ENCODE measurements at regions not wholly inside any gene's neighbourhood (a gene's known extent, or its start where the extent isn't known, plus 50 kb on each side); places are given as distances from the start of the nearest gene placed in this dataset.

DNA sequence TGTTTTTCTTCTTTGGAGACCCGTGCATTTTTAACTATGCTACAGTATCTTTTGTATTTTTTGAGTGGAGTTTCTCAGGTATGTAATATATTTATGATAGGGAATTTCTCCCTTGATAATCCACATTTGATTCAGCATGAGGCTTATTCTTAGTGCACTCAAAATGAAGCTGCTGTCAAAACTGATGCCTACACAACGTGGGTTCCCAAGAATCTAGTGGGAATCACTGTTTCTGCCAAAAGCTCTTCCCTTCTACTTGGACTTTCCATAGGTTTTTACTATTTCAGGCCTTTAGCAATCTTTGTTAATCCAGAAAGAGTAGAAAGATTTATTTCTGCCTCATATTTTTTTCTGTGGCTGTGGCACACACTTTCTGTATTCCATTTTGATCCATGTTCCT lies 1003.7 kb downstream of the SLITRK5 start:
- Histone ChIP-seq H3K18ac (ENCODE audit: low read depth, low read length) (no peak overlapping the region), H3K4me3 (ENCODE audit: insufficient read depth, low read depth, low read length) (no peak overlapping the region), H3K27me3 (ENCODE audit: control insufficient read depth, insufficient read depth, low read length) (no peaks in the 10 kb centered on the region), H2BK120ac (ENCODE audit: low read depth, low read length) (no peak overlapping the region), H2BK5ac (ENCODE audit: low read depth, low read length, poor library complexity, severe bottlenecking) (no peak overlapping the region), H3K23ac (ENCODE audit: low read depth, low read length) (no peak overlapping the region), H3K9me3 (ENCODE audit: control insufficient read depth, insufficient read depth, low read length) (peaks cover 4% of the 10 kb centered on the region), H3K79me1 (ENCODE audit: low read depth in 1 of 2, low read length in 2 of 2) (no peaks in the 10 kb centered on the region), H3K9ac (ENCODE audit: low read depth, low read length) (no peak overlapping the region), H3K14ac (replicated peaks; ENCODE audit: low read depth, low read length) (no peak overlapping the region), H4K5ac (ENCODE audit: low read depth, low read length) (no peak overlapping the region), H2BK15ac (ENCODE audit: low read depth, low read length) (no peak overlapping the region), H4K91ac (ENCODE audit: insufficient read depth, low read depth, low read length) (no peak overlapping the region), H2BK20ac (ENCODE audit: low read depth, low read length) (no peak overlapping the region), H2AK9ac (replicated peaks; ENCODE audit: low read depth, low read length, poor library complexity) (no peak overlapping the region), H3K4me2 (ENCODE audit: low read depth, low read length) (no peak overlapping the region), H4K20me1 (ENCODE audit: insufficient read depth, low read length) (no peaks in the 10 kb centered on the region), H3K9me1 (ENCODE audit: insufficient read depth, low read length) (no peaks in the 10 kb centered on the region), H3K4ac (ENCODE audit: low read depth, low read length) (no peak overlapping the region), H2AFZ (replicated peaks; ENCODE audit: low read length, poor library complexity) (no peak overlapping the region), H3K27ac (ENCODE audit: insufficient read depth, low read length) (no peak overlapping the region), H3K36me3 (ENCODE audit: control insufficient read depth, insufficient read depth, low read length) (no peaks in the 10 kb centered on the region), H4K8ac (ENCODE audit: low read depth in 2 of 2, low read length in 2 of 2) (no peak overlapping the region), H2AK5ac (ENCODE audit: low read depth, low read length) (no peak overlapping the region), H3K56ac (ENCODE audit: extremely low read depth, insufficient read depth, low read length) (no peak overlapping the region), H3K4me1 (ENCODE audit: control insufficient read depth, insufficient read depth, low read length) (no peaks in the 10 kb centered on the region)
- WGBS, 2 experiments (ENCODE audit: extremely low coverage in 2 of 2, insufficient read length in 1 of 2) = no CpG with 5 or more reads among the region's 2 CpGs
- in situ Hi-C loops (cut with MboI; ENCODE audit: low sequenced_read_pairs) = no loop called here
- BruUV-seq (replicated peaks) = no TSS peak
- ChIA-PET CTCF (no interaction called here), POLR2A (ENCODE audit: unreplicated experiment) (no interaction called here)
- intact Hi-C loops (cut with micrococcal nuclease) = no loop called here
- dilution Hi-C loops (cut with HindIII; ENCODE audit: low sequenced_read_pairs, unreplicated experiment) = no loop called here
- DNase-seq (no peak), ATAC-seq (ENCODE audit: low read depth) (no peak)
- TF ChIP-seq FOS (IDR thresholded peaks at IDR 0.05; ENCODE audit: low read depth, low read length) = no peak
- TF ChIP-seq CHD1 (IDR thresholded peaks at IDR 0.05; ENCODE audit: low read depth, low read length) = no peak
- TF ChIP-seq RCOR1 (IDR thresholded peaks at IDR 0.05; ENCODE audit: insufficient replicate concordance, low read length) = no peak
- TF ChIP-seq, protein P1, sequence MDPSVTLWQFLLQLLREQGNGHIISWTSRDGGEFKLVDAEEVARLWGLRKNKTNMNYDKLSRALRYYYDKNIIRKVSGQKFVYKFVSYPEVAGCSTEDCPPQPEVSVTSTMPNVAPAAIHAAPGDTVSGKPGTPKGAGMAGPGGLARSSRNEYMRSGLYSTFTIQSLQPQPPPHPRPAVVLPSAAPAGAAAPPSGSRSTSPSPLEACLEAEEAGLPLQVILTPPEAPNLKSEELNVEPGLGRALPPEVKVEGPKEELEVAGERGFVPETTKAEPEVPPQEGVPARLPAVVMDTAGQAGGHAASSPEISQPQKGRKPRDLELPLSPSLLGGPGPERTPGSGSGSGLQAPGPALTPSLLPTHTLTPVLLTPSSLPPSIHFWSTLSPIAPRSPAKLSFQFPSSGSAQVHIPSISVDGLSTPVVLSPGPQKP (IDR thresholded peaks at IDR 0.05; ENCODE audit: borderline replicate concordance, low read depth, low read length) = no peak
- no peak for TF ChIP-seq NFE2L2 (IDR thresholded peaks at IDR 0.05; ENCODE audit: low read depth, low read length)
- no peak for TF ChIP-seq MAFK (IDR thresholded peaks at IDR 0.05; ENCODE audit: low read depth, low read length)
- TF ChIP-seq, protein P2, sequence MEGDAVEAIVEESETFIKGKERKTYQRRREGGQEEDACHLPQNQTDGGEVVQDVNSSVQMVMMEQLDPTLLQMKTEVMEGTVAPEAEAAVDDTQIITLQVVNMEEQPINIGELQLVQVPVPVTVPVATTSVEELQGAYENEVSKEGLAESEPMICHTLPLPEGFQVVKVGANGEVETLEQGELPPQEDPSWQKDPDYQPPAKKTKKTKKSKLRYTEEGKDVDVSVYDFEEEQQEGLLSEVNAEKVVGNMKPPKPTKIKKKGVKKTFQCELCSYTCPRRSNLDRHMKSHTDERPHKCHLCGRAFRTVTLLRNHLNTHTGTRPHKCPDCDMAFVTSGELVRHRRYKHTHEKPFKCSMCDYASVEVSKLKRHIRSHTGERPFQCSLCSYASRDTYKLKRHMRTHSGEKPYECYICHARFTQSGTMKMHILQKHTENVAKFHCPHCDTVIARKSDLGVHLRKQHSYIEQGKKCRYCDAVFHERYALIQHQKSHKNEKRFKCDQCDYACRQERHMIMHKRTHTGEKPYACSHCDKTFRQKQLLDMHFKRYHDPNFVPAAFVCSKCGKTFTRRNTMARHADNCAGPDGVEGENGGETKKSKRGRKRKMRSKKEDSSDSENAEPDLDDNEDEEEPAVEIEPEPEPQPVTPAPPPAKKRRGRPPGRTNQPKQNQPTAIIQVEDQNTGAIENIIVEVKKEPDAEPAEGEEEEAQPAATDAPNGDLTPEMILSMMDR (conservative IDR thresholded peaks at IDR 0.05; ENCODE audit: low read depth, low read length) = no peak
- TF ChIP-seq POLR2A (IDR thresholded peaks at IDR 0.05; ENCODE audit: low read depth, low read length) = no peak
- no peak for TF ChIP-seq RAD21 (IDR thresholded peaks at IDR 0.05; ENCODE audit: low read length)
- no peak for TF ChIP-seq SMC3 (IDR thresholded peaks at IDR 0.05; ENCODE audit: low read depth, low read length)

Data from IMR-90 (cell line).